Colonic mucosa (tissue), 4 donors: ENCODE measurements at regions not wholly inside any gene's neighbourhood (a gene's known extent, or its start where the extent isn't known, plus 50 kb on each side); places are given as distances from the start of the nearest gene placed in this dataset.

Source experiments
- DNase-seq: peaks from one replicate; pipeline ENCODE4 v3.0.0-alpha.2; 2020
- H3K27ac ChIP-seq: fragments of 200-600 bp; one replicate; pipeline ENCODE4 v1.8.0; 2021
- H3K27me3 ChIP-seq: fragments of 200-600 bp; one replicate; pipeline ENCODE4 v1.8.0; 2021
- H3K36me3 ChIP-seq: fragments of 200-600 bp; one replicate; pipeline ENCODE4 v1.8.0; 2021
- H3K4me1 ChIP-seq: fragments of 200-600 bp; one replicate; pipeline ENCODE4 v1.8.0; 2021; ENCODE audit warnings: mild to moderate bottlenecking
- H3K4me3 ChIP-seq: fragments of 200-600 bp; one replicate; pipeline ENCODE4 v1.8.0; 2021
- H3K9ac ChIP-seq, 2 donors: one replicate each; pipeline ENCODE4 v1.7.0; 2013; ENCODE audit warnings: control low read depth in 2 of 2, low read depth in 2 of 2, low read length in 2 of 2
- H3K9me3 ChIP-seq: fragments of 200-600 bp; one replicate; pipeline ENCODE4 v1.8.0; 2021
- CTCF ChIP-seq: fragments of 200-600 bp; IDR thresholded peaks from one replicate; pipeline ENCODE4 v1.8.0; 2022; ENCODE audit warnings: antibody characterized with exemption, mild to moderate bottlenecking
- intact Hi-C: fragments of 100-400 bp; cut with DNase I; formaldehyde crosslinking; loops from one replicate; pipeline ENCODE4 v1.14.1; 2022
- donor health status: healthy.
- donor health status: DM: no; HTN: no; CAD: no.
- donor health status: DM: no; HTN: no; CAD: no.

GRCh38 chr2:225112362-225113126 is 70.3 kb upstream of the DOCK10 start:
- H3K9ac ChIP-seq = no peak overlapping the region
- no peaks in the 10 kb centered on the region for H3K9me3 ChIP-seq
- intact Hi-C loops = no loop called here
- no peaks in the 10 kb centered on the region for H3K27me3 ChIP-seq
- no peaks in the 10 kb centered on the region for H3K36me3 ChIP-seq
- no peak for TF ChIP-seq CTCF
- DNase-seq = no peak
- no peak overlapping the region for H3K4me3 ChIP-seq
- H3K27ac ChIP-seq = no peak overlapping the region
- H3K4me1 ChIP-seq = no peaks in the 10 kb centered on the region

- intact Hi-C loops = no loop called here
- H3K9me3 ChIP-seq = no peaks in the 10 kb centered on the region
- TF ChIP-seq CTCF = no peak
Measured at GRCh38 chr2:225108805-225109204, 66.5 kb upstream of the DOCK10 start.

GRCh38 chr2:225104971-225105370 is 62.7 kb upstream of the DOCK10 start:
- Histone ChIP-seq H3K36me3 (no peaks in the 10 kb centered on the region), H3K4me3 (no peak overlapping the region), H3K4me1 (no peaks in the 10 kb centered on the region), H3K27ac (no peak overlapping the region), H3K9me3 (no peaks in the 10 kb centered on the region), H3K27me3 (no peaks in the 10 kb centered on the region), H3K9ac (no peak overlapping the region)
- DNase-seq = no peak
- TF ChIP-seq CTCF = no peak
- intact Hi-C loops = no loop called here

More at GRCh38 chr2:225108805-225109204, 66.5 kb upstream of the DOCK10 start:
- no peak for DNase-seq
- H3K4me3 ChIP-seq = no peak overlapping the region
- no peak overlapping the region for H3K9ac ChIP-seq
- H3K27ac ChIP-seq = no peak overlapping the region
- no peaks in the 10 kb centered on the region for H3K4me1 ChIP-seq
- no peaks in the 10 kb centered on the region for H3K27me3 ChIP-seq
- no peaks in the 10 kb centered on the region for H3K36me3 ChIP-seq

GRCh38 chr2:225104321-225104720 is 62.1 kb upstream of the DOCK10 start:
- Histone ChIP-seq H3K9me3 (no peaks in the 10 kb centered on the region), H3K4me3 (no peak overlapping the region), H3K27me3 (no peaks in the 10 kb centered on the region), H3K27ac (no peak overlapping the region), H3K4me1 (no peaks in the 10 kb centered on the region), H3K9ac (no peak overlapping the region), H3K36me3 (no peaks in the 10 kb centered on the region)
- no peak for DNase-seq
- intact Hi-C loops = no loop called here
- no peak for TF ChIP-seq CTCF

GRCh38 chr2:225103737-225104141 is 61.5 kb upstream of the DOCK10 start:
- no peak overlapping the region for H3K9ac ChIP-seq
- DNase-seq = no peak
- no peaks in the 10 kb centered on the region for H3K4me1 ChIP-seq
- no peaks in the 10 kb centered on the region for H3K9me3 ChIP-seq
- H3K27me3 ChIP-seq = no peaks in the 10 kb centered on the region
- no peak overlapping the region for H3K4me3 ChIP-seq
- H3K27ac ChIP-seq = no peak overlapping the region
- intact Hi-C loops = no loop called here
- TF ChIP-seq CTCF = no peak
- no peaks in the 10 kb centered on the region for H3K36me3 ChIP-seq
